ENCODE measurements at regions not wholly inside any gene's neighbourhood (a gene's known extent, or its start where the extent isn't known, plus 50 kb on each side); places are given as distances from the start of the nearest gene placed in this dataset.

GRCh38 chr22:48354096-48354495 is 1473.6 kb downstream of the BRD1 start:
- Mint-ChIP-seq H3K27me3 (peaks cover 7% of the 10 kb centered on the region), H3K36me3 (no peaks in the 10 kb centered on the region), H3K9me3 (no peaks in the 10 kb centered on the region), H3K27ac (no peak overlapping the region), H3K4me3 (no peak overlapping the region), H3K4me1 (no peaks in the 10 kb centered on the region)

DNA sequence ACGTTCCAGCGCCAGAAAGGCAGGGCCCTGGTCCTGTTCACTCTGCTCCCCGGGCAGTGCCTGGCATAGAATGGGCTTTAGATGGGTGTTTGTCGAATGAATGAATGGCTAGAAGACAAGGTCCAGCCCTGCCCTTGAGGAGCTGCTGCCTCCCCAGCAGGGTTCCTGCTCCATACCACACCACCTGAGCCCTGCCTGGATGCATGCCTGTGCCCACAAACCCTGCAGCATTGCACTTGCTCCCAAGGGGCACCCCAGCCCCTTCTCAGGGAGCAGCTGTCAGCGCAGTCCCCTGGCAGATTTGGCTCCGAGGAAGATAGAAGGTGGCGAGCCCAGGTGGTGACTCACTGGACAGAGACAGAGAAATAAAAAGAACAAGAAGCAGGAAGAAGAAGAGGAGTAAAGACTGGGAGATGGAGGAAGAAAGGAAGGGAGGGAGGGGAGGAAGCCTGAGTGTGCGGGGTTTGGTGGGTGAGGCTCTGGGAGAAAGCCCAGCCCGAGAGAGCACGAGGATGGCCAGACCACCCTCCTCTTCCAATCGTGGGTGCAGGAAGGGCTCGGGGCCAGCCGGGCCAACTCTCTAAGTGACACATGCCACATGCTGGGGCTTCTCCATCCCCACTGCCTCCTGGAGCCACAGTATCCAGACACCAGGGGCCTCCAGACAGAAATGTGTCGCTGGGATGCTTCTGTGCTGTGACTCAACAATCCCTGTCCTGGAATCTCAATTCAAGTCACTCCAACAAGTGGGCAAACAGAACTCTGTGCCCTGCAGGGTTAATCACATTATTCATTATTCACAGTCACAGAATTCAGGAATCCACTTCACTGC is 1474.3 kb downstream of the BRD1 start:
- no peak overlapping the region for H3K4me3 Mint-ChIP-seq
- H3K27me3 Mint-ChIP-seq: peaks cover 6% of the 10 kb centered on the region
- no peak overlapping the region for H3K27ac Mint-ChIP-seq
- no peaks in the 10 kb centered on the region for H3K36me3 Mint-ChIP-seq
- H3K9me3 Mint-ChIP-seq: no peaks in the 10 kb centered on the region
- H3K4me1 Mint-ChIP-seq: no peaks in the 10 kb centered on the region

GRCh38 chr22:48352086-48352911 is 1475.4 kb downstream of the BRD1 start:
- Mint-ChIP-seq H3K36me3 (no peaks in the 10 kb centered on the region), H3K4me1 (no peaks in the 10 kb centered on the region), H3K27me3 (peaks cover 3% of the 10 kb centered on the region), H3K27ac (no peak overlapping the region), H3K4me3 (no peak overlapping the region), H3K9me3 (no peaks in the 10 kb centered on the region)

GRCh38 chr22:48351376-48352085 is 1476.1 kb downstream of the BRD1 start:
- H3K36me3 Mint-ChIP-seq: no peaks in the 10 kb centered on the region
- H3K27me3 Mint-ChIP-seq: peaks cover 2% of the 10 kb centered on the region
- H3K9me3 Mint-ChIP-seq: no peaks in the 10 kb centered on the region
- H3K4me1 Mint-ChIP-seq: no peaks in the 10 kb centered on the region
- no peak overlapping the region for H3K4me3 Mint-ChIP-seq
- H3K27ac Mint-ChIP-seq: no peak overlapping the region

DNA sequence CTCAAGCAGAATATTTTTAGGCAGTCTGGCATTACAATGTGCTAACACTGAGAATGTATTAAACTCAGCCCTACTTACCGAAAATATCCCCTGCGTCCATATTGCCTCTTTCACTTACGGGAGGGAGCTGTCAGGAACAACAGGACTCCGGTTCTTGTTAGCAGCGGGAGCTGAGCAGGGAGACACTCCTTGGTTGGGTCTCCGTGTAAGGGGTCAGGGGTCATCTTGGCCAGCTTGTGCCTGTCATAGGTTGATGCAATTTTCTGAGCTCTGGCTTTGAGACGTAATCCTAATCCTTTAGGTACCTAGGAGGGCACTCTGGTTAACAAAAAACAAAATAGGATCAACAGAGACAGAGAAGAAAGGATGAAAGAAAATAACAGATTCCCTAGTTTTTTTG is 1477.2 kb downstream of the BRD1 start:
- H3K4me3 Mint-ChIP-seq: no peak overlapping the region
- no peaks in the 10 kb centered on the region for H3K9me3 Mint-ChIP-seq
- no peaks in the 10 kb centered on the region for H3K4me1 Mint-ChIP-seq

DNA sequence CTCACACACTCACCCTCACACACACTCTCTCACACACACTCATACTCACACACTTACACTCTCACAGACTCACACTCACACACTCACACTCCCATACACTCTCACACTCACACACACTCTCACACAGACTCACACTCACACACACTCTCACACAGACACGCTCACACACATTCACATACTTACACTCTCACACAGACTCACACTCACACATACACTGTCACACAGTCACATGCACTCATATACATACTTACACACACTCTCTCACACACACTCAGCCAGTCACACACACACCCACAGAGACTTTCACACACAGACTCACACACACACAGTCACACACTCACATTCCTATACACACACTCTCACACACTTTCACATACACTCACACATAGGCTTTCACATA is 1478.8 kb downstream of the BRD1 start:
- Mint-ChIP-seq H3K27ac (no peak overlapping the region), H3K4me3 (no peak overlapping the region), H3K4me1 (no peaks in the 10 kb centered on the region), H3K9me3 (no peaks in the 10 kb centered on the region), H3K27me3 (peaks cover 2% of the 10 kb centered on the region), H3K36me3 (no peaks in the 10 kb centered on the region)

More for the DNA sequence above, 1477.2 kb downstream of the BRD1 start:
- Mint-ChIP-seq H3K36me3 (no peaks in the 10 kb centered on the region), H3K27ac (no peak overlapping the region), H3K27me3 (peaks cover 2% of the 10 kb centered on the region)

GRCh38 chr22:48347311-48347710 is 1480.4 kb downstream of the BRD1 start:
- Mint-ChIP-seq H3K4me1 (no peaks in the 10 kb centered on the region), H3K27ac (no peak overlapping the region), H3K27me3 (peaks cover 2% of the 10 kb centered on the region), H3K36me3 (no peaks in the 10 kb centered on the region), H3K4me3 (no peak overlapping the region), H3K9me3 (no peaks in the 10 kb centered on the region)

DNA sequence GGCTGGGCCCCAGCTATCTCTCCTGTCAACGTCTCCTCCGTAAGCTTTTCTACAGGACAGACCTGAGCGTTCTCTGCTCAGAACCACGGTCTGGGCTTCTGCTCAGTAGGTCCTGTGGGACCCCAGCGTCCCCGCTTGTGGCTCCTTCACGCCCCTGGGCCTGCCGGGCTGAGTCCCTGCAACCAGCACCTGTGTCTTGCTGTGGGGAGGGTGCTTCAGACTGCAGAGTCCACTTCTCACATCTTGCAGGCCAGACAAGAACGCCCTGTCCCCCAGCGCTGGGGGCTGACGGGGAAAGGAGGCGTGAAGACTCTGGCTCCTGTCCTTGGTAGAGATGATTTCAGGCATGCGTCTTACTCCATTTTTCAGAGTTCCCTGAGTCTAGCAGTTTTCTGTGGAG is 1480.8 kb downstream of the BRD1 start:
- Mint-ChIP-seq H3K27ac (no peak overlapping the region), H3K4me3 (no peak overlapping the region), H3K9me3 (no peaks in the 10 kb centered on the region), H3K36me3 (no peaks in the 10 kb centered on the region), H3K4me1 (no peaks in the 10 kb centered on the region), H3K27me3 (peaks cover 2% of the 10 kb centered on the region)

DNA sequence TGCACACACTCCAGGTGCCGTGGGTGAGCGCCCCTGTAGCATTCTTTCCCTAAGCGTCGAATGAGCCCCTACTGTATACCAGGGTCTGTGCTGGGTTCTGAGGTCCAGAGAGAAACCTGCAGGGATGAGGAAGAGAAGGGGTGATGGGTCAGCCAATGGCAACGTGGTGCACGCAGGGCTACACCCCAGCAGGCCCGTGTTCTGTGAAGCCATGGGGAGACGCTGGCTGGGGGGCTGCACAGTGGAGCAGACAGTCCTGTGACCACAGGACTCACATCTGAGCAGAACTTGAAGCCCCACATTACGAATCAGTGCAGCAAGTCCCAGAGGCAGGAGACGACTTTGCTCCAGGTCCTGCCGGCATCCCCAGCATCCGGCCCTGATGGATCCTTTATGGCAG is 1481.4 kb downstream of the BRD1 start:
- Mint-ChIP-seq H3K4me1 (no peaks in the 10 kb centered on the region), H3K27ac (no peak overlapping the region), H3K27me3 (peaks cover 2% of the 10 kb centered on the region), H3K9me3 (no peaks in the 10 kb centered on the region), H3K36me3 (no peaks in the 10 kb centered on the region), H3K4me3 (no peak overlapping the region)

GRCh38 chr22:48345631-48346030 is 1482.0 kb downstream of the BRD1 start:
- Mint-ChIP-seq H3K36me3 (no peaks in the 10 kb centered on the region), H3K9me3 (no peaks in the 10 kb centered on the region), H3K4me3 (no peak overlapping the region), H3K27ac (no peak overlapping the region), H3K4me1 (no peaks in the 10 kb centered on the region), H3K27me3 (peaks cover 2% of the 10 kb centered on the region)

DNA sequence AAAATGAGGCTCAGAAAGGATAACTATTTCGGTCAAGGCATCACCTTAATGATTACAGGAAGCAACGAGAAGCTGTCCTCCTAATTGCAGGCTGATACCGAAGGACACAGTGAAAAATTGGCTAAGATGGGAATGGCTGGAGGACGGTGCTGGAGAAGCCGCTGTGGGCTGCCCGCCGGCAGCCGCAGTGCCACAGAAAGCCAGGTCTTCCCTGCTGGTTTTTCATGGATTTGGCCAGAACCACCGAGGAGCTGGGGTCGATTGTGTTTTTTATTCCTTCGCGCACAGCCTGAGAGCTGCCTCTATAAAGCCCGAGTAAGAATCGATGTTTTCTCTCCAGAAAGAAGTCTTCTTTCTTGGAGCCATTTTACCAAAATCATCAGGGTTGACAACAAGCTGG is 1484.2 kb downstream of the BRD1 start:
- no peaks in the 10 kb centered on the region for H3K36me3 Mint-ChIP-seq
- no peaks in the 10 kb centered on the region for H3K27me3 Mint-ChIP-seq
- no peak overlapping the region for H3K27ac Mint-ChIP-seq
- H3K4me3 Mint-ChIP-seq: no peak overlapping the region
- no peaks in the 10 kb centered on the region for H3K4me1 Mint-ChIP-seq
- no peaks in the 10 kb centered on the region for H3K9me3 Mint-ChIP-seq

- Mint-ChIP-seq H3K27ac (no peak overlapping the region), H3K27me3 (no peaks in the 10 kb centered on the region)
These were observed 1484.9 kb downstream of the BRD1 start for GRCh38 chr22:48342732-48343131.

GRCh38 chr22:48342016-48342415 is 1485.7 kb downstream of the BRD1 start:
- Mint-ChIP-seq H3K4me1 (peaks cover 0 to 1% (median 0%) of the 10 kb centered on the region in 3 donors), H3K9me3 (peaks cover 0 to 4% (median 2%) of the 10 kb centered on the region in 3 donors), H3K36me3 (no peaks in the 10 kb centered on the region), H3K4me3 (no peak overlapping the region), H3K27me3 (no peaks in the 10 kb centered on the region), H3K27ac (no peak overlapping the region)

More at GRCh38 chr22:48342732-48343131, 1484.9 kb downstream of the BRD1 start:
- Mint-ChIP-seq H3K36me3 (no peaks in the 10 kb centered on the region), H3K9me3 (peaks cover 0 to 4% (median 2%) of the 10 kb centered on the region in 3 donors), H3K4me1 (peaks cover 0 to 1% (median 0%) of the 10 kb centered on the region in 3 donors), H3K4me3 (no peak overlapping the region)

DNA sequence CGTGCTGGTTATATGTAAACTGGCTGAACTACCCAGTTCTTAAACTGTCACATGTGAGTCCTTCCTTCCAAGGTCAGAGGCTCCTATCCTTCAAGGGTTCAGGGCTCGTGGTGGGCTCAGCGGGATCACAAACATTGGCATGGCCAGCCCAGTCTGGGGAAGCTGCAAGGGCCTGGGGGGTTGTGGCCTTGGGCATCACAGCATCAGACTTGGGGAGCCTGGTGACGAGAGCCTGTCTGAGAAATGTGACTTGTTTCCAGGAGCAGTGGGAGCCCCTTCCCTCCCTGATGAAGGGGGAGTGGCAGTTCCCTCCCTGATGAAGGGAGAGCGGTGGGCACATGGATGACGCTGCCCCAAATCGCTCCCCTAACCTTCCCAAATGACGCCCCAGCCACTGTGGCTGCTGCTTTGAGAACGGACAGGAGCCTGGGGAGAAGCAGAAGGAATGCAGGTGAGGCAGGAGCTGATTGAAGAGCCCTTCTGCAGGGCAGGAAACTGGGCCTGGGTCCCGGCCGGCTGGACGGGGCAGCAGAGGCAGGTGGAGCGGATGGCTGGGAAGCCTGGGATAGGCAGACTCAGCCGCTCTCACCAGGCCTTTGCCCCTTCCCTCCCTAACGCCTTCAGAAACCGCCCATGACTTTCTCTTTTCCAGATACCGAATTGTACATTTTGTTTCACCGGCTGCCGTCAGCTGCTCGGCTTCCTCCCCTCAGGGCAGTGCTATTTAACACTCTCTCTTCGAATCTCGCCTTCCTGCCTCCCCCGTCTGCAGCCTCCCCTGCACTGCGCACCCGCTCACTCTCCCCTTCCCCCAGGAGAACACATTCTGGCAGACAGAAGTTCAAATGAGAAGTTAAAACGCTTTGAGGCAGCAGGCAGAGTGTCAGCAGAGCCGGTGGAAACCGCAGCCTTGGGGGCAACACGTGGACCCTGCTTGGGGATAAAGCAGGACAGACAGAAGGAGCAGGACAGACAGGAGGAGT is 1486.7 kb downstream of the BRD1 start:
- Mint-ChIP-seq H3K27me3 (peaks cover 2% of the 10 kb centered on the region), H3K36me3 (no peaks in the 10 kb centered on the region), H3K4me1 (peaks cover 0 to 1% (median 0%) of the 10 kb centered on the region in 3 donors), H3K9me3 (peaks cover 0 to 4% (median 2%) of the 10 kb centered on the region in 3 donors), H3K27ac (no peak overlapping the region), H3K4me3 (no peak overlapping the region)
